ENCODE measurements at regions not wholly inside any gene's neighbourhood (a gene's known extent, or its start where the extent isn't known, plus 50 kb on each side); places are given as distances from the start of the nearest gene placed in this dataset.

DNA sequence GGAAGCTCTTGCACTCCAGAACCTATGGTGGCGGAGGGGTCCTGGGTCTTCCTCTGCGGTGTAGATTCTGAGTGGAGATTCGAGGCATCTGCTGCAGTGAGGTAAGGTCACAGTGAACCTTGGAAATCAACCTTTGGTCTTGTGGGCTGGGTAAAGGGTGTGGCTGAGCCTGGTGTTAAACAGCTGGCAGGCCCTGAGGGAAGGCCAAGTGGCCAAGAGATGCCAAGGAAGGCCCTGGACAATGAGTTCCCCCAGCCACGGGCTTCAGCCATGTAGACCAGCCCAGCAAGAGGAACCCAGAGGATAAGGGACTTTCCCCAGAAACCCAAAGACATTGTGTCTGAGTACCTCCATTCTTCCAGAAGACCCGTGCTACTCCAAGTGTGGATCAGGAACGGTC, 137.2 kb upstream of the ETS2 start:
- H3K9me3 Mint-ChIP-seq = no peaks in the 10 kb centered on the region
- H3K27me3 Mint-ChIP-seq = peaks cover 34 to 62% of the 10 kb centered on the region in 2 donors
- ATAC-seq (replicated peaks) (no peak), DNase-seq (no peak)
- no peak overlapping the region for H3K4me3 Mint-ChIP-seq
- H3K27ac Mint-ChIP-seq = no peak overlapping the region
- no peaks in the 10 kb centered on the region for H3K36me3 Mint-ChIP-seq (ENCODE audit: insufficient read depth)
- no peaks in the 10 kb centered on the region for H3K4me1 Mint-ChIP-seq (ENCODE audit: low read depth in 2 of 2)

DNA sequence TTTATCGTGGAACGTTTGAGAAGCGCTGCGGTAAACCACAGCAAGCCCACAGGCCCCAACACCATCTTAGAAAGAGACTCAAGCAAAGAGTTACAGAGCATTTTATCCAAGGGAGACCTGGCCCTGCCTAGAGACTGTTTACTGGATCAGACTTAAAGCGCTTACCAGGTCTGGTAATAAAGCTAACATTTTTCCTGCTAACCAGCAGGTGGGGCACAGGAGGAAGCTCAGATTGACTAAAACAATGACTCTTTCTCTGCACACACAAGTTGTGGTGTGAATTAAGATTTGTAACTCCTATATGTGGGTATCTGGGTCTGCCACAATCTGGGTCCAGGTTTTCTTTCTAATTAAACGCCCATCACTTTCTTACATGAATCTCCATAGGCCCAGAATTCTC, 136.5 kb upstream of the ETS2 start:
- no peaks in the 10 kb centered on the region for H3K4me1 Mint-ChIP-seq (ENCODE audit: low read depth in 2 of 2)
- no peak for DNase-seq

DNA sequence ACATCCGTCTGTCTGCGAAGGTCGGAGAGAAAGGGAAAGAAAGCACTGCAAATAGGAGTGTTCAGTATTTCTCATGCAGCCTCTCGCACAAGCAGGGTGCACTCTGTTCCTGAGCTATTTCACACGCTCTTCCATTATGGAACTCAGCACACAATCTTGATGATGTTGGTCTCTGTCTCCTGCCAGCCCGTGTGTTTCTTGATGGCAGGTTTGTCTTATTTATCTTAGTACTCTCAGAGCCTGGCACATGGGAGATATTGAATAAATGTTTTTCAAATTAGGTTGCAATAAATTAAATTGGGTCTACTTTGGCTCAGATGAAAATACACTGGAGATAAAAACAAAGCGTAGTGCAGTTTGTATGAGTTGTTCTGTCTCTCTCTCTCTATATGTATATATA, 134.9 kb upstream of the ETS2 start:
- Mint-ChIP-seq H3K4me1 (ENCODE audit: low read depth in 2 of 2) (no peaks in the 10 kb centered on the region), H3K4me3 (no peak overlapping the region), H3K36me3 (ENCODE audit: insufficient read depth) (no peaks in the 10 kb centered on the region), H3K27me3 (peaks cover 31 to 55% of the 10 kb centered on the region in 2 donors), H3K27ac (no peak overlapping the region), H3K9me3 (no peaks in the 10 kb centered on the region)
- no peak for ATAC-seq (replicated peaks)
- DNase-seq = no peak

More for the DNA sequence above, 136.5 kb upstream of the ETS2 start:
- no peak overlapping the region for H3K4me3 Mint-ChIP-seq
- H3K27me3 Mint-ChIP-seq = peaks cover 31 to 62% of the 10 kb centered on the region in 2 donors
- H3K27ac Mint-ChIP-seq = no peak overlapping the region
- no peak for ATAC-seq (replicated peaks)
- H3K9me3 Mint-ChIP-seq = no peaks in the 10 kb centered on the region
- no peaks in the 10 kb centered on the region for H3K36me3 Mint-ChIP-seq (ENCODE audit: insufficient read depth)

DNA sequence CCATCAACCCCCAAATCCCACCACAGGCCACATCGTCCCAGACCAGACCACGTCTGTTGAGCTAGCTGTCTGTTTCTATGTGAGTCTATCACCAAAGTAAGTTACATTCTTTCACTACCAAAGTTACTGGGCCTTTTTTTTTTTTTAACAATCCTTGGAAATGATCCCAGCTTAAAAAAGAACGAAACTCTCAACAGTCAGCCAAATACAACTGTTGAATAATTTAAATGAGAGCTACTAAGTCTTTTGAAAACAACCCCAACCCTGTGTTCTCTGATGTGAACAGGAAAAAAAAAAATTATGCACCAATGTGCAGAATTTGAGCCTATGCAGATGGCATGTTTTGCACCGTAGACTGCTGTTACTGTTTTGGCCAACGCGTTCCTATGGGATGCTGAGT, 134.0 kb upstream of the ETS2 start:
- ATAC-seq (replicated peaks) (no peak), DNase-seq (no peak)
- Mint-ChIP-seq H3K4me1 (ENCODE audit: low read depth in 2 of 2) (no peaks in the 10 kb centered on the region), H3K4me3 (no peak overlapping the region), H3K9me3 (no peaks in the 10 kb centered on the region), H3K27ac (no peak overlapping the region), H3K36me3 (ENCODE audit: insufficient read depth) (no peaks in the 10 kb centered on the region), H3K27me3 (peaks cover 33 to 55% of the 10 kb centered on the region in 2 donors)

DNA sequence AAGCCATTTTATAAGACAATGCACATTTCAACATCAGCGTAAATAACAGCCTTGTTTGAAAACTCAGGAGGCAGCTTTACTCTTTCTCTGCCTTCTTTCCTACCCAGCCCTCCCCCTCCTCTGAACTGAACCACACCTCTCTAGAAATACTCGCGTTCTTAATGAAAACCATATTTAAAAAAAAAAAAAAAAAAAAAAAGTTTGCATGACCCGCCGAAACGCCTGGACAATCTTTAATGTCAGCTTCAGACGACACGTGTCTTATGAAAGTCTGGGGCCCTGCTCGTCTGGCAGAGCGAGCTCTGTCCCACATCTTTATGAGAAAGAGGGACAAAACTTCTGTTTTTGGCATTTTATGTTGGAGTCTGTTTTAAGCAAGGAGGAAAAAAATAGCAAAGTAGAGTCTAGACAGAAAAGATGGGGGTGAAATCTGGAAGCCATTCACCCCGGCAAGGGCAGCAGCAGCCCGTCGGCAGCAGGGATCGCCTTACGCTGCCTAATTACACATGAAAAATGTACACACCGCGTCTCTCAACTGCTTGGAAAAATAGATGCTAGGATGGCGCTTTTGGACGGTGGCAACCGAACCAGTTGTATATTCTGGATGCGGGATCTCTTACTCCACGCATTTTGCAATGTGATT, 130.4 kb upstream of the ETS2 start:
- DNase-seq (no peak), ATAC-seq (replicated peaks) (no peak)
- Mint-ChIP-seq H3K9me3 (no peaks in the 10 kb centered on the region), H3K27me3 (peaks cover 19 to 51% of the 10 kb centered on the region in 2 donors), H3K4me1 (ENCODE audit: low read depth in 2 of 2) (no peaks in the 10 kb centered on the region), H3K27ac (no peak overlapping the region), H3K4me3 (no peak overlapping the region), H3K36me3 (ENCODE audit: insufficient read depth) (no peaks in the 10 kb centered on the region)

DNA sequence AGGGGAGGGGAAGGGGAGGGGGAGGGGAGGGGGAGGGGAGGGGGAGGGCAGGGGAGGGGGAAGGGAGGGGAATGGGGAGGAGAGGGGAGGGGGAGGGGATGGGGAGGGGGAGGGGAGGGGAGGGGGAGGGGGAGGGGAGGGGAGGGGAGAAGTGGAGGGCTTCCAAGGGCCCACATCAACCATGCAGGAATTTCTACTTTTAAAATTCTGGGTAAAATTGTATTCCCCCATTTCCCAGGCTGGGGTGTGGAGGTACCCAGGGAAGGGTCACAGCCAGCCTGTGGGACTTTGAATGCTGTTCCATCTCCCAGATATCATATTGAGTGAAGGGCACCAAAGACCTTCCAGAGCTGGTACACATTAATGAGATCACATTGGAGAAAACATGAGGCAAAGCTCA, 126.9 kb upstream of the ETS2 start:
- Mint-ChIP-seq H3K36me3 (ENCODE audit: insufficient read depth) (no peaks in the 10 kb centered on the region), H3K4me1 (ENCODE audit: low read depth in 2 of 2) (no peaks in the 10 kb centered on the region), H3K27me3 (peaks cover 28 to 64% of the 10 kb centered on the region in 2 donors), H3K9me3 (no peaks in the 10 kb centered on the region), H3K27ac (no peak overlapping the region), H3K4me3 (no peak overlapping the region)
- no peak for DNase-seq
- ATAC-seq (replicated peaks) = no peak

DNA sequence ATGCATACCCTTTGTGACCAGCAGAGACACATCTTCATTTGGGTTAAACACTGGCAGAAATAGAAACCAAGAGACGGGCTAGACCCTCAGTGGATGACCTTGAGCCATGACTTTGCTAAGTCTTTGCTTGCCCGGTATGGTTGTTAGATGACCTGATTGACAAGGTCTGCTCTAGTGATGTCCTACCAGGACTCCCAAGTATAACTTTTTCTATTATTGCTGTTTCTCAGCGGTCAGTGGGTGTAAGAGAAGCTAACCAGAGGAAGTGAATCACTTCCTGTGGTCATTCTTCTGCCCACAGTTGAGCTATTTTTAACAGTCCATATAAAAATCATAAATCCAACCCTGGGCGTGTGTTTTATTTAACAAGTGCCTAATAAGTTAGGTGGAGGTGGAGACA, 126.2 kb upstream of the ETS2 start:
- DNase-seq (no peak), ATAC-seq (replicated peaks) (no peak)
- H3K27ac Mint-ChIP-seq = no peak overlapping the region
- H3K27me3 Mint-ChIP-seq = peaks cover 28 to 69% of the 10 kb centered on the region in 2 donors
- H3K4me1 Mint-ChIP-seq (ENCODE audit: low read depth in 2 of 2) = no peaks in the 10 kb centered on the region
- H3K36me3 Mint-ChIP-seq (ENCODE audit: insufficient read depth) = no peaks in the 10 kb centered on the region
- H3K9me3 Mint-ChIP-seq = no peaks in the 10 kb centered on the region
- H3K4me3 Mint-ChIP-seq = no peak overlapping the region

DNA sequence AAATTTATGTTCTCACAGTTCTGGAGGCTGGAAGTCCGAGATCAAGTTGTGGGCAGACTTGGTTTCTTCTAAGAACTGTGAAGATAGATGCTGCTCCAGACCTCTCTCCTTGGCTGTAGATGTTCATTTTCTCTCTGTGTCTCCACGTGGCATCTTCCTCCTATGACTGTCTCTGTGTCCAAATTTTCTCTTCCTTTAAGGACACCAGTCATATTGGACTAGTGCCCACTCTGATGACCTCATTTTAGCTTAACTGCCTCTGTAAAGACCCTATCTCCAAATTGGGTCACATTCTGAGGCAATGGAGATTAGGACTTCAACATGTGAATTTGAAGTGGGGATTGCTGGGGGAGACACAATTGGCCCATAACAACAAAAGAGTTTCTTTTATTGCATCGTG, 125.3 kb upstream of the ETS2 start:
- H3K9me3 Mint-ChIP-seq = no peaks in the 10 kb centered on the region
- H3K4me3 Mint-ChIP-seq = no peak overlapping the region
- peaks cover 26 to 66% of the 10 kb centered on the region in 2 donors for H3K27me3 Mint-ChIP-seq
- H3K36me3 Mint-ChIP-seq (ENCODE audit: insufficient read depth) = no peaks in the 10 kb centered on the region
- DNase-seq (no peak), ATAC-seq (replicated peaks) (no peak)
- no peak overlapping the region for H3K27ac Mint-ChIP-seq
- no peaks in the 10 kb centered on the region for H3K4me1 Mint-ChIP-seq (ENCODE audit: low read depth in 2 of 2)

DNA sequence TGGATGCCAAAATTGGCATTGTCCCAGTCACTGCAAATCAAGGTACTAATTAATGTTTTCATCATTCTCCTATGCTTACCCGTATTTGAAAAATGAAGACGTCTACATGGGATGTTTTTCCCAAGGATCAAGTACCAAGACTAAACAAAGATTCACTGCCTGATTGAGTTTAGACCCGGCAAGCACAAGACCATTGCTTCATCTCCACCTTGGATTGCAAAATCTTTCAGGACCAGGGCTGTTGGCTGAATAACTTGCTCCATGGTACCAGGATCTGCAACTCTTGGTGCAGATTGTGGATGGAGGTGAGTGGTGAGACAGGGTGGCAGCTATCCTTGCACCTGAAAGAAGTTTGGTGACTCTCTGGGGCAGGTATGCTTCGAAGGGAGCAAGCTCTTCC, 122.5 kb upstream of the ETS2 start:
- Mint-ChIP-seq H3K4me1 (ENCODE audit: low read depth in 2 of 2) (no peaks in the 10 kb centered on the region), H3K36me3 (ENCODE audit: insufficient read depth) (no peaks in the 10 kb centered on the region), H3K9me3 (no peaks in the 10 kb centered on the region), H3K27me3 (peaks cover 19 to 51% of the 10 kb centered on the region in 2 donors), H3K27ac (no peak overlapping the region), H3K4me3 (no peak overlapping the region)
- ATAC-seq (replicated peaks) = no peak
- DNase-seq = no peak

DNA sequence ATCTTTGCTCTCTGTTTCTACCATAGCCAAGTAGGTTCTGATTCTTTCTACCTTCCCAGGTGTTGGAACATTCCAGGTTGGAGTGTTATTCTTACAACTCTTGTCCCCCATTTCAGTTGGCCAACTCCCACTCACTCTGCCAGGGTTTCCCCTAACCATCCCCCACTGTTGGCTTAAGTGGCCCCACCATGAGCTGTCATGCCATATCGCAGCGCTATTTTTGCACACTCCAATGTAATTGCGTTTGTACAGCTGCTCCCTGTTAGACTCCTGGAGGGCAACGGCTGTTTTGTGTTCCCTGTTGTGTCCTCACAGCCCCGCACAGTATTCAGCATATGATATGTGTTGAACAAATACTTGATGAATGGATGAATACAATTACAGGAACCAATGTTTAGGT, 117.7 kb upstream of the ETS2 start:
- Mint-ChIP-seq H3K4me3 (no peak overlapping the region), H3K27me3 (peaks cover 22 to 36% of the 10 kb centered on the region in 2 donors), H3K27ac (no peak overlapping the region), H3K4me1 (ENCODE audit: low read depth in 2 of 2) (no peaks in the 10 kb centered on the region), H3K36me3 (ENCODE audit: insufficient read depth) (no peaks in the 10 kb centered on the region), H3K9me3 (no peaks in the 10 kb centered on the region)
- ATAC-seq (replicated peaks) (no peak), DNase-seq (no peak)

DNA sequence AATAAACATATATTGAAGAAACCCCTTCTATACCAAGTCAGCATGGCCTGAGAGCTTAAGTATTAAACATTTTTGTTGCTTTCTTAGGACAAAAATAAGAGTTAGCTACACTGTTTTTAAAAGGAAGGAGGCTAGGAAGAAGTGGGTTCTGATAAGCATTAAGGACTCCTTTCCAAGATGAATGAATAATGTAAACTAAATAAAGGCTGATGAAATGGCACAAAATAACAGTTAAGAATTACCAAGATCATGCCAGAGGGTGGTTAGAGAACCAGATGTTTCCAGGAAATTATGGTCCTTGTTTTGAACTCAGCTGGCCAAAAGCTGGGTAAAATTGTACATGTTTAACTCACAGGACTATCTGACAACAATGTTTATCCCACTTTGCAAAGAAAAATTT, 114.1 kb upstream of the ETS2 start:
- H3K27me3 Mint-ChIP-seq = peaks cover 40 to 51% of the 10 kb centered on the region in 2 donors
- no peak overlapping the region for H3K4me3 Mint-ChIP-seq
- no peak for ATAC-seq (replicated peaks)
- H3K4me1 Mint-ChIP-seq (ENCODE audit: low read depth in 2 of 2) = no peaks in the 10 kb centered on the region
- no peaks in the 10 kb centered on the region for H3K36me3 Mint-ChIP-seq (ENCODE audit: insufficient read depth)
- no peak overlapping the region for H3K27ac Mint-ChIP-seq
- H3K9me3 Mint-ChIP-seq = no peaks in the 10 kb centered on the region
- no peak for DNase-seq

DNA sequence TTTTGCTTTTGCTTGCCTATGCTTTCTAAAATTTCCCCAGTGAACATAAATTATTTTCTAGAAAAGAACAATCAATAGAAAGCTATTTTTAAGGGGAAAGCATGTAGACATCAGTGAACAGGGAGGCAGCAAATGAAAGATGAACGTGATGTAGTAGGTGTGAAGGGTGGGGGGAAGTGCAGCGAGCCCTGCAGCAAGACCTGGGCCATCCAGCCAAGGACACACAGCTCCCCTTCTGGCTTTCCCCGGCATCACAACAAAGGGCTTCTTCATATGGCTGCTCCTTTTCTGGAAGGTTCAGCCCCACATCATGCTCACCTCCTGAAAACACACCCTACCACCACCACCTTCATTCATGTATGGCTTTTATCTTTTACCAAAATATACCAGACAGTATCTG, 109.2 kb upstream of the ETS2 start:
- no peak overlapping the region for H3K4me3 Mint-ChIP-seq

DNA sequence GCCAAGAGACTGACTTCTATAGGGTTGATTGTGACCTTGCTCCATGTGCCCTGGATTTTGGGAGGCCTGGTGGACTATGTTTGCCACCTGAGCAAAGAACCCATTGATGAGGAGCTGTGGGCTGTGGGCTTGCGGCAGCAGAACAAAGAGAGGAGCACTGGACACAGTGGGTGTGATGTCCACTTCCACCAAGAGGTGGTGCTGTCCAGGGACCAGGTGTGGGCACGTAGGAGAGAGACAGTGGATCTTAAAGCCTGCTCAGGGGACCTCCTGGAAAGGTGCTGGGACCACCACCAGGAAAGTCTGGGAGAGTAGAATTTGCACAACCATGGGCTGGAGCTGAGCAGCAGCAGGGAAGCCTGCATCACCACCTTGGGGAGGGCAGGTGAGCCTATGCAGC, 106.7 kb upstream of the ETS2 start:
- Mint-ChIP-seq H3K36me3 (ENCODE audit: insufficient read depth) (no peaks in the 10 kb centered on the region), H3K4me3 (no peak overlapping the region), H3K9me3 (no peaks in the 10 kb centered on the region), H3K27me3 (peaks cover 52 to 93% of the 10 kb centered on the region in 2 donors), H3K27ac (no peak overlapping the region), H3K4me1 (ENCODE audit: low read depth in 2 of 2) (no peaks in the 10 kb centered on the region)
- no peak for ATAC-seq (replicated peaks)
- DNase-seq = no peak

More for the DNA sequence above, 109.2 kb upstream of the ETS2 start:
- ATAC-seq (replicated peaks) (no peak), DNase-seq (no peak)
- no peaks in the 10 kb centered on the region for H3K9me3 Mint-ChIP-seq
- H3K27ac Mint-ChIP-seq = no peak overlapping the region
- H3K27me3 Mint-ChIP-seq = peaks cover 55 to 85% of the 10 kb centered on the region in 2 donors
- H3K4me1 Mint-ChIP-seq (ENCODE audit: low read depth in 2 of 2) = no peaks in the 10 kb centered on the region
- no peaks in the 10 kb centered on the region for H3K36me3 Mint-ChIP-seq (ENCODE audit: insufficient read depth)

DNA sequence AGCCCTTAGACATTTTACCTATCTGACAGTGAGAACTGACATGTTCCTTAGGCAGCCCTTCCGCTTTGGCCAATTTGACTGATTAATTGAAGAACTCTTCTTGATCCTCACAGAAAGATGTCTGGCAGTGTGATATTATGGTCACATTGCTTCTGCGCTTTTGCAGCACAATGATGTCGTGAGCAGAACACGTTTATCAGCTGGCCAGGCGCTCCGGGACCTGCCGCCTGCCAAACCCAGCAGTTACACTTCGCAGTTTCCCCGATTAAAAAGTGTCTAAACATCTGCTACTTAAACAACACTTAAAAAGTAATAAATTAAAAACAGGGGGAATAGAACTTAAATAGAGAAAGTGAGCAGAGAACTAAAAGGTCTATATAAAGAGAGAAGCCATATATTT, 103.5 kb upstream of the ETS2 start:
- Mint-ChIP-seq H3K27ac (no peak overlapping the region), H3K9me3 (no peaks in the 10 kb centered on the region), H3K4me3 (no peak overlapping the region), H3K4me1 (ENCODE audit: low read depth in 2 of 2) (no peaks in the 10 kb centered on the region), H3K36me3 (ENCODE audit: insufficient read depth) (no peaks in the 10 kb centered on the region), H3K27me3 (peaks cover 49 to 90% of the 10 kb centered on the region in 2 donors)
- DNase-seq = no peak
- ATAC-seq (replicated peaks) = no peak

DNA sequence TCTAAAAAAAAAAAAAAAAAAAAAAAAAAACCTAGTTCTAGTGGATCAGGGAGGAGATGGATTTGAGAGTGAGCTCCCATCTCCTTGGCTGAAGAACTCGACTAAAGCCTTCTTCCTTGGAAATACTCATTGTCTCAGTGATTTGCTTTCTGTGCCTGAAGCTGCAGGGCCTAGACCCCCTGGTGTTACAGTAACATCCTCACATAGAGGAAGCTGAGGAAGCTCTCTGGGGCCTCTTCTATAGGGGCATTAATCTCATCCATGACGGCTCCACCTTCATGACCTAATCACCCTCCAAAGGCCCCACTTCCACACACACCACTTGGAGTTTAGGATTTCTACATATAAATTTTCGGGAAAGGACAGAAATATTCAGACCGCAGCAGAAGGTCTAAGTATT, 95.9 kb upstream of the ETS2 start:
- H3K36me3 Mint-ChIP-seq (ENCODE audit: insufficient read depth) = no peaks in the 10 kb centered on the region
- H3K4me3 Mint-ChIP-seq = no peak overlapping the region
- DNase-seq = no peak
- ATAC-seq (replicated peaks) = no peak
- H3K27me3 Mint-ChIP-seq = peaks cover 18 to 66% of the 10 kb centered on the region in 2 donors
- no peaks in the 10 kb centered on the region for H3K9me3 Mint-ChIP-seq
- no peak overlapping the region for H3K27ac Mint-ChIP-seq
- no peaks in the 10 kb centered on the region for H3K4me1 Mint-ChIP-seq (ENCODE audit: low read depth in 2 of 2)

Measured in effector memory CD8-positive, alpha-beta T cell (primary cell).